ENCODE measurements at regions not wholly inside any gene's neighbourhood (a gene's known extent, or its start where the extent isn't known, plus 50 kb on each side); places are given as distances from the start of the nearest gene placed in this dataset.
A peak's percentile ranks its signal among the peaks of the same experiment; 100 is the strongest.

GRCh38 chr20:25135031-25135430 is 53.1 kb upstream of the VSX1 start:
- peak; percentile 8 for DNase-seq

DNA sequence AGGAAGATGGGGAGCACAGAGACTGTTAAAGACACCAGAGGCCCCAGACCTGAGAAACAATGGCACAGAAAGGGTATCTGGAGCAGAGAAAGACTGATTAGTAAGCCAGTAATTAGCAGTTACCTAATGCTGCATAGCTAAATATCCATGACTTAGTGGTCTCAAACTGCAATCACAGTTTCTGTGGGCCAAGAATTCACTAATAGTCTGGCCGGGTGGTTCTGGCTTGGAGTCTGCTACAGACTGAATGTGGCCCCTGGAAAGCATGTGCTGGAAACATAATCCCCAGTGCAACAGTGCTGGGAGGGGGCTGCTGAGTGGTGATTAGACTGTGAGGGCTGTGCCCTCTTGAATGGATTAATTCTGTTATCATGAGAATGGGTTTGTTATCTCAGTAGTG is 54.1 kb upstream of the VSX1 start:
- no peak for DNase-seq

DNA sequence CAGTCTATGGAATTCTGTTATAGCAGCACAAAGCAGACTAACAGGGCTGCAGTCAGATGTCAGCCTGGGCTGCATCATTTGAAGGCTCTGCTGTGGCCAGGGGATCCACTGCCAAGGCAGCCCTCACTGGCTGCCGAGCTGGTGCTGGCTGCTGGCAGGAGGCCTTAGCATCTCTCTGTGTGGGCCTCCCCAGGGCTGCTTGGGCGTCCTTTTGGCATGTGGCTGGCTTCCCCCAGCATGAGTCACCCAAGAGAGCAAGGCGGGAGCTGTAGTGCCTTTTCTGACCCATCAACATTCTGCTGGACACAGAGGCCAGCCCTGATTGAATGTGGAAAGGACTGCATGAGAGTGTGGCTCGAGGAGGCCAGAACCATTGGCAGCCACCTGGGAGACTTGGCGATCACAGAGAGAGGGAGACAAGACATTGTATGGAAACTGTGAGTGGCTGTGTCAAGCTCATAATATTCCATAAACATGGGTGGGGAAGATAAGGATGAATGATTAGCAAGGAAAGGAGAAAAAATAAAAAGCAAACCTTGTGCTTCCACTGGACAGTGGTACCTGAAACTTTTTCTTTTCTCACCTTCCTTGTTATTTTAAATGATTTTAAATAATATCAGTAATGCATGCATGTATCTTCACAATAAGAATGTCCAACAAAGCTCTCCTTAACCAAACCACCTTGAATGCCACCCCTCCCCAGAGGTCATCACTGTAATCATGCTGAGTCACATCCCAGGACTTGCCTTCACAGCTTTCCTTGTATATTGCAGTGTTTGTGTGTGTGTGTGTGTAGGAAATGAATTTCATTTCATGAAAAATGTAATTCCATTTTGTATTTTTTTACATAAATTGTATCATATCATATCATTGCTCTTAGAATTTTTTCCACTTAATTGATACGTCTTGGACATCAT is 55.0 kb upstream of the VSX1 start:
- DNase-seq = no peak

GRCh38 chr20:25139029-25139705 is 56.3 kb upstream of the ENTPD6 start:
- peak; percentile 34 for DNase-seq

DNA sequence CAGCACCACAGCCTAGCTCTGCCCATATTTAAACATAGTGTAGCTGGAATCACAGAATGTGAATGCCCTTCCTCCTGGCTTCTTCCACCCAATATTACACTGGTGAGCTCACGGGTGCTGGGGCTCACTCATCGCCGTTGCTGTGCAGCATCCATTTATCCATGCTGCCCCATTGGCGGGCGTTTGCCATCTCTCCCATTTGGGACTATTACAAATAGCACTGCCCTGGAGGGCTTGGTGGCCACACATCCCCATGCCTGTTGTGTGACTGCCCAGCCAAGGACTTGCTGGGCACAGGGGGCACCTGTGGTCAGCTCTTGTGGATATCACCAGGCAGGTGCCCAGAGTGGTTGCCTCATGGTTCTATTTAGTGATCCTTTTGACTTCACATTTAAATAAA is 54.5 kb upstream of the ENTPD6 start:
- DNase-seq = no peak

- DNase-seq = no peak
Observed at GRCh38 chr20:25142435-25142834, 53.1 kb upstream of the ENTPD6 start.

GRCh38 chr20:25145131-25145530 is 50.4 kb upstream of the ENTPD6 start:
- no peak for DNase-seq
